ENCODE measurements at regions not wholly inside any gene's neighbourhood (a gene's known extent, or its start where the extent isn't known, plus 50 kb on each side); places are given as distances from the start of the nearest gene placed in this dataset.

GRCh38 chr3:64890006-64890405 lies 202.2 kb upstream of the ADAMTS9 start:
- H3K9me3 Mint-ChIP-seq: peaks cover 8% of the 10 kb centered on the region
- ChIA-PET CTCF (no interaction called here), POLR2A (no interaction called here)
- no peaks in the 10 kb centered on the region for H3K36me3 Mint-ChIP-seq
- peaks cover 14% of the 10 kb centered on the region for H3K4me1 Mint-ChIP-seq
- H3K4me3 Mint-ChIP-seq: no peak overlapping the region
- DNase-seq (ENCODE audit: low spot score) (no peak), ATAC-seq (no peak)
- H3K27me3 Mint-ChIP-seq (ENCODE audit: low read depth): no peaks in the 10 kb centered on the region
- no peak for TF ChIP-seq NR2C2 (CRISPR knock-in tag; IDR thresholded peaks at IDR 0.05)
- TF ChIP-seq SP1 (CRISPR knock-in tag; conservative IDR thresholded peaks at IDR 0.05): no peak
- no peak for TF ChIP-seq NFYB (CRISPR knock-in tag; conservative IDR thresholded peaks at IDR 0.05; ENCODE audit: low read depth)
- no peak for TF ChIP-seq TP53 (CRISPR knock-in tag; IDR thresholded peaks at IDR 0.05)
- TF ChIP-seq NR1H2 (CRISPR knock-in tag; IDR thresholded peaks at IDR 0.05): no peak
- TF ChIP-seq ZNF416 (CRISPR knock-in tag; IDR thresholded peaks at IDR 0.05): no peak
- no peak for TF ChIP-seq RELA (CRISPR knock-in tag; IDR thresholded peaks at IDR 0.05; ENCODE audit: borderline replicate concordance)
- TF ChIP-seq ZNF121 (CRISPR knock-in tag; IDR thresholded peaks at IDR 0.05): no peak
- H3K27ac Mint-ChIP-seq: no peak overlapping the region

DNA sequence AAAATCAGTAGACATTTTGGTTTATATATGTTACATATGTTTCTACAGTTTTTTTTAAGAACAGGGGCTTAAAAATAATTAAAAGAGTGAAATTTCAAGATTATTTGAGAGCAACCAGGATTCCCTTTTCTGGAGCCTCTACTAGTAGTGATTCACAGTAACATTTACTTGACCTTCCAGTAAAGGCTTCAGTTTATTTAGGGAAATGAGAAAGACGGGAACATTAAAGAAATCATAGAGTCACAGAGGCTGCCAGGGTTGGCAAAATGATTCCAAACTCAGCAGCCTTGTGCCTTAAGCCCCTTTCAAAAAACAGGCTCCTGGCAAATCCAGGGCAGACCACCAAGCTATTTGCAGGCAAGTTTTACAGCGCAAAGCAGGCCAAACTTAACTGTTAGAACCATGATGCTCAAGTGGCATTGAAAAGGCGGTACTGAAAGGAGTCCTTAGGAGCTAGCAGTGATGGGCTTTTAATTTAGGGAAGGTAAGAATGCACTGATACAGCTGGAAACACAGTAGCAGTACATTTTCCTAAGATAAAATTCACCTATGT lies 201.1 kb upstream of the ADAMTS9 start:
- peaks cover 10% of the 10 kb centered on the region for H3K4me1 Mint-ChIP-seq
- no peak for TF ChIP-seq JAZF1 (CRISPR knock-in tag; IDR thresholded peaks at IDR 0.05)
- no peak for TF ChIP-seq ZNF121 (CRISPR knock-in tag; IDR thresholded peaks at IDR 0.05)
- no peak for TF ChIP-seq GABPB1 (CRISPR knock-in tag; IDR thresholded peaks at IDR 0.05)
- TF ChIP-seq SP1 (CRISPR knock-in tag; conservative IDR thresholded peaks at IDR 0.05): no peak
- no peak for TF ChIP-seq NR3C1 (CRISPR knock-in tag; conservative IDR thresholded peaks at IDR 0.05; ENCODE audit: low read depth)
- no peak for TF ChIP-seq MXD4 (CRISPR knock-in tag; IDR thresholded peaks at IDR 0.05; ENCODE audit: borderline replicate concordance)
- TF ChIP-seq, protein P1, sequence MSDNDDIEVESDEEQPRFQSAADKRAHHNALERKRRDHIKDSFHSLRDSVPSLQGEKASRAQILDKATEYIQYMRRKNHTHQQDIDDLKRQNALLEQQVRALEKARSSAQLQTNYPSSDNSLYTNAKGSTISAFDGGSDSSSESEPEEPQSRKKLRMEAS (CRISPR knock-in tag; IDR thresholded peaks at IDR 0.05): no peak
- TF ChIP-seq SMAD3 (CRISPR knock-in tag; IDR thresholded peaks at IDR 0.05; ENCODE audit: borderline replicate concordance): no peak
- TF ChIP-seq AR (CRISPR knock-in tag; IDR thresholded peaks at IDR 0.05): no peak
- TF ChIP-seq, protein P2, sequence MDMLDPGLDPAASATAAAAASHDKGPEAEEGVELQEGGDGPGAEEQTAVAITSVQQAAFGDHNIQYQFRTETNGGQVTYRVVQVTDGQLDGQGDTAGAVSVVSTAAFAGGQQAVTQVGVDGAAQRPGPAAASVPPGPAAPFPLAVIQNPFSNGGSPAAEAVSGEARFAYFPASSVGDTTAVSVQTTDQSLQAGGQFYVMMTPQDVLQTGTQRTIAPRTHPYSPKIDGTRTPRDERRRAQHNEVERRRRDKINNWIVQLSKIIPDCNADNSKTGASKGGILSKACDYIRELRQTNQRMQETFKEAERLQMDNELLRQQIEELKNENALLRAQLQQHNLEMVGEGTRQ (CRISPR knock-in tag; IDR thresholded peaks at IDR 0.05): no peak
- TF ChIP-seq ESRRA (CRISPR knock-in tag; IDR thresholded peaks at IDR 0.05; ENCODE audit: borderline replicate concordance): no peak
- TF ChIP-seq, protein P3, sequence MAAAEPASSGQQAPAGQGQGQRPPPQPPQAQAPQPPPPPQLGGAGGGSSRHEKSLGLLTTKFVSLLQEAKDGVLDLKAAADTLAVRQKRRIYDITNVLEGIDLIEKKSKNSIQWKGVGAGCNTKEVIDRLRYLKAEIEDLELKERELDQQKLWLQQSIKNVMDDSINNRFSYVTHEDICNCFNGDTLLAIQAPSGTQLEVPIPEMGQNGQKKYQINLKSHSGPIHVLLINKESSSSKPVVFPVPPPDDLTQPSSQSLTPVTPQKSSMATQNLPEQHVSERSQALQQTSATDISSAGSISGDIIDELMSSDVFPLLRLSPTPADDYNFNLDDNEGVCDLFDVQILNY (CRISPR knock-in tag; IDR thresholded peaks at IDR 0.05): no peak
- TF ChIP-seq, protein P4, sequence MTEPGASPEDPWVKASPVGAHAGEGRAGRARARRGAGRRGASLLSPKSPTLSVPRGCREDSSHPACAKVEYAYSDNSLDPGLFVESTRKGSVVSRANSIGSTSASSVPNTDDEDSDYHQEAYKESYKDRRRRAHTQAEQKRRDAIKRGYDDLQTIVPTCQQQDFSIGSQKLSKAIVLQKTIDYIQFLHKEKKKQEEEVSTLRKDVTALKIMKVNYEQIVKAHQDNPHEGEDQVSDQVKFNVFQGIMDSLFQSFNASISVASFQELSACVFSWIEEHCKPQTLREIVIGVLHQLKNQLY (CRISPR knock-in tag; IDR thresholded peaks at IDR 0.05): no peak
- TF ChIP-seq, protein P5, sequence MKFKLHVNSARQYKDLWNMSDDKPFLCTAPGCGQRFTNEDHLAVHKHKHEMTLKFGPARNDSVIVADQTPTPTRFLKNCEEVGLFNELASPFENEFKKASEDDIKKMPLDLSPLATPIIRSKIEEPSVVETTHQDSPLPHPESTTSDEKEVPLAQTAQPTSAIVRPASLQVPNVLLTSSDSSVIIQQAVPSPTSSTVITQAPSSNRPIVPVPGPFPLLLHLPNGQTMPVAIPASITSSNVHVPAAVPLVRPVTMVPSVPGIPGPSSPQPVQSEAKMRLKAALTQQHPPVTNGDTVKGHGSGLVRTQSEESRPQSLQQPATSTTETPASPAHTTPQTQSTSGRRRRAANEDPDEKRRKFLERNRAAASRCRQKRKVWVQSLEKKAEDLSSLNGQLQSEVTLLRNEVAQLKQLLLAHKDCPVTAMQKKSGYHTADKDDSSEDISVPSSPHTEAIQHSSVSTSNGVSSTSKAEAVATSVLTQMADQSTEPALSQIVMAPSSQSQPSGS (CRISPR knock-in tag; IDR thresholded peaks at IDR 0.05; ENCODE audit: borderline replicate concordance, low read depth): no peak
- no peak for TF ChIP-seq ELF4 (CRISPR knock-in tag; IDR thresholded peaks at IDR 0.05; ENCODE audit: low read depth)
- peaks cover 8% of the 10 kb centered on the region for H3K9me3 Mint-ChIP-seq
- no peak overlapping the region for H3K4me3 Mint-ChIP-seq
- ChIA-PET CTCF (no interaction called here), POLR2A (no interaction called here)
- no peaks in the 10 kb centered on the region for H3K36me3 Mint-ChIP-seq
- H3K27ac Mint-ChIP-seq: no peak overlapping the region
- no peaks in the 10 kb centered on the region for H3K27me3 Mint-ChIP-seq (ENCODE audit: low read depth)
- DNase-seq (ENCODE audit: low spot score) (no peak), ATAC-seq (no peak)

Measured in WTC11 (cell line).